ENCODE measurements at regions not wholly inside any gene's neighbourhood (a gene's known extent, or its start where the extent isn't known, plus 50 kb on each side); places are given as distances from the start of the nearest gene placed in this dataset.

- TF ChIP-seq CTCF (IDR thresholded peaks at IDR 0.05; ENCODE audit: low read depth, low read length): no peak
- DNase-seq (ENCODE audit: low read depth in 2 of 2): no peak
- no peak overlapping the region for H3K4me3 ChIP-seq (replicated peaks in 1 of 2; ENCODE audit: low read depth in 2 of 2, low read length in 2 of 2)
Observed at GRCh38 chr3:124318014-124318413, 326.1 kb upstream of the ROPN1 start.

GRCh38 chr3:124318656-124319055 is 326.7 kb upstream of the ROPN1 start:
- DNase-seq (ENCODE audit: low read depth in 2 of 2): no peak
- no peak overlapping the region for H3K4me3 ChIP-seq (replicated peaks in 1 of 2; ENCODE audit: low read depth in 2 of 2, low read length in 2 of 2)
- TF ChIP-seq CTCF (IDR thresholded peaks at IDR 0.05; ENCODE audit: low read depth, low read length): no peak

- no peak for TF ChIP-seq CTCF (IDR thresholded peaks at IDR 0.05; ENCODE audit: low read depth, low read length)
- no peak for DNase-seq (ENCODE audit: low read depth in 2 of 2)
Observed at GRCh38 chr3:124320976-124321375, 329.1 kb upstream of the ROPN1 start.

GRCh38 chr3:124322309-124322880 is 330.5 kb upstream of the ROPN1 start:
- no peak for DNase-seq (ENCODE audit: low read depth in 2 of 2)
- H3K4me3 ChIP-seq (replicated peaks in 1 of 2; ENCODE audit: low read depth in 2 of 2, low read length in 2 of 2): no peak overlapping the region
- no peak for TF ChIP-seq CTCF (IDR thresholded peaks at IDR 0.05; ENCODE audit: low read depth, low read length)

More at GRCh38 chr3:124320976-124321375, 329.1 kb upstream of the ROPN1 start:
- H3K4me3 ChIP-seq (replicated peaks in 1 of 2; ENCODE audit: low read depth in 2 of 2, low read length in 2 of 2): no peak overlapping the region

GRCh38 chr3:124322966-124323365 is 331.0 kb upstream of the ROPN1 start:
- no peak for DNase-seq (ENCODE audit: low read depth in 2 of 2)
- no peak for TF ChIP-seq CTCF (IDR thresholded peaks at IDR 0.05; ENCODE audit: low read depth, low read length)
- no peak overlapping the region for H3K4me3 ChIP-seq (replicated peaks in 1 of 2; ENCODE audit: low read depth in 2 of 2, low read length in 2 of 2)

GRCh38 chr3:124325248-124325647 is 333.3 kb upstream of the ROPN1 start:
- no peak overlapping the region for H3K4me3 ChIP-seq (replicated peaks in 1 of 2; ENCODE audit: low read depth in 2 of 2, low read length in 2 of 2)
- no peak for TF ChIP-seq CTCF (IDR thresholded peaks at IDR 0.05; ENCODE audit: low read depth, low read length)
- no peak for DNase-seq (ENCODE audit: low read depth in 2 of 2)

- no peak for DNase-seq (ENCODE audit: low read depth in 2 of 2)
Observed at GRCh38 chr3:124329723-124330122, 337.8 kb upstream of the ROPN1 start.

More at GRCh38 chr3:124329723-124330122, 337.8 kb upstream of the ROPN1 start:
- H3K4me3 ChIP-seq (replicated peaks in 1 of 2; ENCODE audit: low read depth in 2 of 2, low read length in 2 of 2): no peak overlapping the region
- TF ChIP-seq CTCF (IDR thresholded peaks at IDR 0.05; ENCODE audit: low read depth, low read length): no peak
